Stimulated activated CD4-positive, alpha-beta T cell treated with anti-CD3 and anti-CD28 coated beads, Interleukin-1b, Interleukin-23, amount 100 ng/mL, for 48 hours (primary cell): ENCODE measurements at regions not wholly inside any gene's neighbourhood (a gene's known extent, or its start where the extent isn't known, plus 50 kb on each side); places are given as distances from the start of the nearest gene placed in this dataset.
"Not testable (repeated sequence)": the region's sequence is repeated elsewhere in the genome, so short reads cannot be mapped to it uniquely, and the experiment has no call there.

ENCODE experiments used
- DNase-seq: peaks from one replicate; pipeline ENCODE4 v3.0.0-alpha.2; 2020

GRCh38 chr5:17896605-17897004, 262.3 kb downstream of the TAF11L14 start:
- no peak for DNase-seq

- no peak for DNase-seq
Observed at GRCh38 chr5:17897776-17898175, 263.5 kb downstream of the TAF11L14 start.

GRCh38 chr5:17898766-17899165, 264.5 kb downstream of the TAF11L14 start:
- no peak for DNase-seq

DNA sequence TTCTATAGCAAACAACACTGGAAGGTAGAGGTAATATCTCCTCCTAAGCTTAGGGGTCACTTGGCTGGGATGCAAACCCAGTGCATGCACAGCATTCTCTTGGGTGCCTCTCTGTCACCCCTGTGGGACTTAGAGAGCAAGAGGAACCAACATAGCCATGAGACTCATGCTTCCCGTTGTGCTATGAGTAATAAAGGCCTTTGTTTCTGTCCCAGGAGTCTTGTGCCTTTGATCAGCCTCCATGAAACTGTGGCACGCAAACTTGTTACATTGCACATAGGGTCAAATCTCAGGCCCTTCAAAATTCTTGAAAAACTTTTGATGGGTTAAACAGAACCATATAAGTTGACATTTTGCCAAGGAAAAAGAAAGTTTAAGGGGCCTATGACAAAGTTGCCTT, 272.8 kb downstream of the TAF11L14 start:
- no peak for DNase-seq

GRCh38 chr5:17910318-17910717, 276.1 kb downstream of the TAF11L14 start:
- DNase-seq = no peak

DNA sequence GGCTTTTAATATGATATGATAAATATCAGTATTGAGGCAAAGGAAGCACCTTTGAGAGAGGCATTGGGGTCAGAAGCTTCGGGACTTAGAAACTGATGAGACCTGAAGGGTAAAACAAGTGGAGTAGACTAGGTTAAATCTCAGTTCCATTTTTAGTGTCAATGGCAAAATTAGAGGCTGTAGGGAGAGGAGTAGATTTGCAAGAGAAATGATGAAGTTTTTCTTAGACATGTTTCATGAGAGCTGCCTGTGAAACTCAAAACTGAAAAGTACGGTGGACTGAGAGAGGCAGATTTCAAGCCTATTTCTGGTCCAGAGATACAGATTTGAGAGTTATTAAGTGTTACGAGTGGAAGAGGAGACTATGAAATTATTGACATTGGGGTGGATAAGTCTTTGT, 278.5 kb downstream of the TAF11L14 start:
- DNase-seq = no peak

- no peak for DNase-seq
Observed at GRCh38 chr5:17916446-17916845, 282.2 kb downstream of the TAF11L14 start.

DNA sequence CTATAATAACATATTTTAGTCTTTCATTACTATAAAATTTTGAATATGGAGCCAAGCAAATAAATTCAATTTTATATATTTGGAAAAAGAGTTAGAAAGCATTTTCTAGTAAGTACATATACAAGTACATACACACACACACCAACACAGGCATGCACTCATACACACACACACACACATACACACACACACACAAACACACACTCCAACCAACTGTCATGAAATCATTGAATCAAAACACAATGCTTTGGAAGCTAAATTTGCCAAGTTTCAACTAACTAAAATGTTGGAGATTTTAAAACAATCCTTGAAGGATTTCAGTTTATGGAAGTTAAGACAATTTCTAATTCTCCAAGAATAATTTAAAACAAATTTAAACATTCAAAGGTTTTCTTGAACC, 283.2 kb downstream of the TAF11L14 start:
- no peak for DNase-seq

- no peak for DNase-seq
Observed at GRCh38 chr5:17918373-17919104, 284.3 kb downstream of the TAF11L14 start.

GRCh38 chr5:17925276-17925675, 291.0 kb downstream of the TAF11L14 start:
- DNase-seq = no peak

- no peak for DNase-seq
Observed at GRCh38 chr5:17928581-17928981, 294.3 kb downstream of the TAF11L14 start.

GRCh38 chr5:17929171-17929570, 294.9 kb downstream of the TAF11L14 start:
- DNase-seq = no peak

DNA sequence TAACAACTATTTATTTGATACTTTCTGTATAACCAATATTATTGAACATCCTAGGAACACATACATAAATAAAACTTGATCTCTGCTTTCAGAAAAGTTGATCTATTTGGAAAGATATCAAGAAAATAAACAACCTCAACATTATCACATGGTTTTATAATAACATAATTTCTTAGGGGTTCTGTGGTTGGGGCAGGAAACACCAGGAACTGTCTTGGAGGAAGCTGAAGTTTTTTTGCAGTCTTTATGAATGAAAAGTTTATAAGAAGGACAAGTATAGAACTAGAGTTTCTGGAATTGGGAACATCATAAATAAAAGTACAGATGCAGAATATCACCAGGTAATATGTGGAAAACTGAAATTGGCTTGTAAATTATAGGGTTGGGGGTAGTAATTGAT, 296.1 kb downstream of the TAF11L14 start:
- no peak for DNase-seq

DNA sequence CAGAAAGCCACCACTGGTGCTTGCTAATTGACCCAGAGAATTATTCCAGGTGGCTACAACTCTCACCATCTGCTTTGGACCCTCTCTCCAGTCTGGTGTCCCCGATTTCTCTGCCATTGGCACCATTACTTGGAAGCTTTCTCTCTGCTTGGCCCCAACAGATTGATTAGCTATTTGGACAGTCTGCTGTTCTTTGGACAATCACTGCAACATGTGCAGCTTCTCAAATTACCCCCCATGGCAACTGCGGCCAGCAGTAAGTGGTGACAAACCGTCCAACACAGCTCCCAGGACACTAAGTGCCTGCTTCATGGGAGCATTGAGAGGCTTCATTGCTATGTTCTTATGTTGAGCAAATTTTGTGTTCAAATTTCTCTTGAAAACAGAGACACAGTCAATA, 309.8 kb downstream of the TAF11L14 start:
- no peak for DNase-seq

DNA sequence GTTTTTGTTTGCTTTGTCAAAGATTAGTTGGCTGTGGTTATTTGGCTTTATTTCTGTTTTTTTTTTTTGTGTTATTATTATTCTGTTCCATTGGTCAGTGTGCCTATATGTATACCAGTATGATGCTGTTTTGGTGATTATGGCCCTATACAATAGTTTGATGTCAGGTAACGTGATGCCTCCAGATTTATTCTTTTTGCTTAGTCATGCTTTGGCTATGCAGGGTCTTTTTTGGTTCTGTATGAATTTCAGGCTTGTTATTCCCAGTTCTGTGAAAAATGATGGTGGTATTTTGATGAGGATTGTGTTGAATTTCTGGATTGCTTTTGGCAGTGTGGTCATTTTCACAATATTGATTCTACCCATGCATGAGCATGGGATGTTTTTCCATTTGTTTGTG, 312.8 kb downstream of the TAF11L14 start:
- DNase-seq = no peak

- no peak for DNase-seq
Observed at GRCh38 chr5:17951392-17952169, 317.3 kb downstream of the TAF11L14 start.

DNA sequence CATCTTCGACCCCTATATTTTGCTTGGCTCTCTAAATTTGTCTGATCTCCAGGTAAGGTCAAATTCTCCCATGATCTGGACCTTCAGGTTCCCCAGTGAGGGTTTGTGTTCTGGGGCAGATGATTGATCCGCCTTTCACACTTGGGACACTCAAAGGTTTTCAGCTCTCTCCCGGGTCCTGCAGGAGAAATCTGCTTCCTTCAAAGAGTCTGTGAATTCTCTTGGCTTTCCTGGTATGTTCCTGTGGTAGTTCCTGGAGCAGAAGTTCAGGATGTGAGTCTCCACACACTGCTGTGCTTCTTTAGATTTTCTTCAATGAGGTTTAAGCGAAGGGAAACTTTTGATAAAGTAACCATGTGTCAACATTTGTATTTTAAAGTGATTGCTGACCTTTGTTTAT, 318.0 kb downstream of the TAF11L14 start:
- DNase-seq = no peak

DNA sequence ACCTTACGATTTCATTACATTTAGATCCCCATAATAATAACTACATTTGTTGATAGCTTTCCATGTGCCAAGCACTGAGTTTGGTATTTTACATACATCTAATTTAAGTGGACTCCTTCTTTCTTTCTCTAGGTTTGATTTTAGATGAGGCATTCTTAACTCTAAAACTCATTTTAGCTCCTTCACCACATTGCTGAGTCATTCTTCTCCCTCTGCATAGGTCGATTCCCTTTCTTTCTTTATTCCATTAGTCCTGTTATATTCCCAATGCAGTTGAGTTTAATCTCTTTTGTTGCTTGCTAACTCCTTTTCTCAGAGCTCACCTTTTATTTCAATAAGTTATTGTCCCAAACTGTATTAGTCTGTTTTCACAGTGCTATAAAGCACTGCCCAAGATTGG, 329.8 kb downstream of the TAF11L14 start:
- no peak for DNase-seq

- DNase-seq = no peak
Observed at GRCh38 chr5:17966640-17967402, 332.6 kb downstream of the TAF11L14 start.

DNA sequence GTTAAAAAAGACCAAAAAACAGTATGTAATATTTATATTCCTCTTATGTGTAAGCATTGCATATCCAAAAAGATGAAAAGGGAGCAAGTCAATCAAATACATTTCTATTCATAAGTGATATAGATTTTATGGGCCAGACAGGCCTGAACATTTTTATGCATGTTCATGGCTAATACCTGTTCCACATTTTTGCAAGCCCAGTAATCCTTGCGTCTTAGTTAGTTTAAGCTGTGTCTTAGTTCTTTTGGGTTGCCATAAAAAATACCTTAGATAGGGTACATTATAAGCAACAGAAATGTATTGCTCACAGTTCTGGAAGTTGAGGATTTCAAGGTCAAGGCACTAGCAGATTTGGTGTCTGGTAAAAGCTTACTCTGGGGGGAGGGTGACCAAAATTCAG, 342.1 kb downstream of the TAF11L14 start:
- DNase-seq = no peak

- DNase-seq = no peak
Observed at GRCh38 chr5:17978954-17979353, 344.7 kb downstream of the TAF11L14 start.

DNA sequence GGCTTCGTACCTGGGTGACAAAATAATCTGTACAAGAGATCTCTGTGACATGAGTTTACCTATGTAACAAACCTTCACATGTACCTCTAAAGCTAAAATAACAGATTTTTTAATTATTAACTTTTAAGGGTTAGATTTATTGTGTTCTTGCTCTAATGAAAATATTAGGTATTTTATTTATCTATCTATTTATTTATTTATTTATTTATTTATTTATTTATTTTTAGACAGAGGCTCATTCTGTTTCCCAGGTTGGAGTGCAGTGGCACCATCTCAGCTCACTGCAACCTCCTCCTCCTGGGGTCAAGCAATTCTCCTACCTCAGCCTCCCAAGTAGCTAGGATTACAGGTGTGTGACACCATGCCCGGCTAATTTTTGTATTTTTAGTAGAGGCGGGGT, 348.4 kb downstream of the TAF11L14 start:
- not testable (repeated sequence) for DNase-seq

GRCh38 chr5:17989036-17989435, 354.8 kb downstream of the TAF11L14 start:
- no peak for DNase-seq
